GM21423 (cell line): ENCODE measurements at regions not wholly inside any gene's neighbourhood (a gene's known extent, or its start where the extent isn't known, plus 50 kb on each side); places are given as distances from the start of the nearest gene placed in this dataset.

Source experiments
- ATAC-seq: cut with Tn5 transposase; IDR thresholded peaks from one replicate; pipeline ENCODE4 v1.9.1; 2021; ENCODE audit warnings: mild to moderate bottlenecking, moderate library complexity; ENCODE audit not compliant: unreplicated experiment

- ATAC-seq: no peak
Observed at GRCh38 chr13:69579351-69579750, 528.3 kb upstream of the ATXN8OS start.

GRCh38 chr13:69571606-69572323 lies 535.9 kb upstream of the ATXN8OS start:
- ATAC-seq: no peak

- no peak for ATAC-seq
Observed at GRCh38 chr13:69567514-69567913, 540.1 kb upstream of the ATXN8OS start.

GRCh38 chr13:69566104-69566716 lies 541.4 kb upstream of the ATXN8OS start:
- ATAC-seq: no peak

GRCh38 chr13:69565334-69565733 lies 542.3 kb upstream of the ATXN8OS start:
- no peak for ATAC-seq

- no peak for ATAC-seq
Observed at GRCh38 chr13:69556540-69557196, 551.0 kb upstream of the ATXN8OS start.

GRCh38 chr13:69553976-69554375 lies 553.6 kb upstream of the ATXN8OS start:
- ATAC-seq: no peak

- ATAC-seq: no peak
Observed at GRCh38 chr13:69551193-69551592, 556.4 kb upstream of the ATXN8OS start.

GRCh38 chr13:69547780-69548179 lies 559.8 kb upstream of the ATXN8OS start:
- no peak for ATAC-seq

GRCh38 chr13:69545551-69545950 lies 562.1 kb upstream of the ATXN8OS start:
- no peak for ATAC-seq

- ATAC-seq: no peak
Observed at GRCh38 chr13:69524459-69525150, 583.0 kb upstream of the ATXN8OS start.

- no peak for ATAC-seq
Observed at GRCh38 chr13:69496981-69497380, 610.6 kb upstream of the ATXN8OS start.

GRCh38 chr13:69495096-69495495 lies 612.5 kb upstream of the ATXN8OS start:
- no peak for ATAC-seq

GRCh38 chr13:69487576-69487975 lies 620.0 kb upstream of the ATXN8OS start:
- ATAC-seq: no peak

GRCh38 chr13:69485991-69486592 lies 621.5 kb upstream of the ATXN8OS start:
- no peak for ATAC-seq

- ATAC-seq: no peak
Observed at GRCh38 chr13:69477451-69477850, 630.2 kb upstream of the ATXN8OS start.

GRCh38 chr13:69474011-69474685 lies 633.5 kb upstream of the ATXN8OS start:
- no peak for ATAC-seq

- ATAC-seq: no peak
Observed at GRCh38 chr13:69468624-69469023, 639.0 kb upstream of the ATXN8OS start.

GRCh38 chr13:69461397-69461796 lies 646.2 kb upstream of the ATXN8OS start:
- ATAC-seq: no peak

- ATAC-seq: no peak
Observed at GRCh38 chr13:69459346-69459745, 648.3 kb upstream of the ATXN8OS start.

- no peak for ATAC-seq
Observed at GRCh38 chr13:69458013-69458412, 649.6 kb upstream of the ATXN8OS start.
